ENCODE measurements at regions not wholly inside any gene's neighbourhood (a gene's known extent, or its start where the extent isn't known, plus 50 kb on each side); places are given as distances from the start of the nearest gene placed in this dataset.

GRCh38 chr13:83714236-83714635 lies 168.0 kb downstream of the SLITRK1 start:
- no peaks in the 10 kb centered on the region for H3K9me3 ChIP-seq (replicated peaks in 1 of 3)
- DNase-seq, result no peak
- H3K27ac ChIP-seq, result no peak overlapping the region
- intact Hi-C loops (cut with DNase I), result no loop called here
- no peaks in the 10 kb centered on the region for H3K36me3 ChIP-seq (replicated peaks in 1 of 2)
- H3K4me3 ChIP-seq, result no peak overlapping the region
- WGBS, 4 donors, result 84 to 89% (median 88%) methylated on average over 1 of the region's 1 CpG
- H3K4me1 ChIP-seq (replicated peaks in 1 of 2), result no peaks in the 10 kb centered on the region
- H3K27me3 ChIP-seq, result no peaks in the 10 kb centered on the region
- TF ChIP-seq, protein P1, sequence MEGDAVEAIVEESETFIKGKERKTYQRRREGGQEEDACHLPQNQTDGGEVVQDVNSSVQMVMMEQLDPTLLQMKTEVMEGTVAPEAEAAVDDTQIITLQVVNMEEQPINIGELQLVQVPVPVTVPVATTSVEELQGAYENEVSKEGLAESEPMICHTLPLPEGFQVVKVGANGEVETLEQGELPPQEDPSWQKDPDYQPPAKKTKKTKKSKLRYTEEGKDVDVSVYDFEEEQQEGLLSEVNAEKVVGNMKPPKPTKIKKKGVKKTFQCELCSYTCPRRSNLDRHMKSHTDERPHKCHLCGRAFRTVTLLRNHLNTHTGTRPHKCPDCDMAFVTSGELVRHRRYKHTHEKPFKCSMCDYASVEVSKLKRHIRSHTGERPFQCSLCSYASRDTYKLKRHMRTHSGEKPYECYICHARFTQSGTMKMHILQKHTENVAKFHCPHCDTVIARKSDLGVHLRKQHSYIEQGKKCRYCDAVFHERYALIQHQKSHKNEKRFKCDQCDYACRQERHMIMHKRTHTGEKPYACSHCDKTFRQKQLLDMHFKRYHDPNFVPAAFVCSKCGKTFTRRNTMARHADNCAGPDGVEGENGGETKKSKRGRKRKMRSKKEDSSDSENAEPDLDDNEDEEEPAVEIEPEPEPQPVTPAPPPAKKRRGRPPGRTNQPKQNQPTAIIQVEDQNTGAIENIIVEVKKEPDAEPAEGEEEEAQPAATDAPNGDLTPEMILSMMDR (IDR thresholded peaks at IDR 0.05), result no peak
- no peak for TF ChIP-seq POLR2A (IDR thresholded peaks at IDR 0.05)

DNA sequence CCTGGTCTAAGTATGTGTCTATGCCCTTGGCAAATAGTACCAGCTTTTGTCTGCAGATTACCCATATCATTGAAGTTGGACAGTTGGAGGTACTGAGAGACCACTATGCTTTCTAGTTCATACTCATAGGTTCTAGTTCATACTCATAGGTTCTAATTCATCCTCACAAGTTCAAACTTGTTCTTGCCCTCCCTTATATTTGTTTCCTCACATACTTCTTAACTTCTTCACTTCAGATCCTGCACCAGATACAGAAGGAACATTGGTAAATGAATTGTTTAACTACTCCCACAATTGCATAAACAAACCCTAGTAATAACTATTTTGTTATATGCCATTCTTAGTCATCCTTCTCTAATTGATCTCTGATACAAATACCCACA lies 172.2 kb downstream of the SLITRK1 start:
- Histone ChIP-seq H3K36me3 (replicated peaks in 1 of 2) (no peaks in the 10 kb centered on the region), H3K4me1 (replicated peaks in 1 of 2) (no peaks in the 10 kb centered on the region), H3K4me3 (no peak overlapping the region), H3K27me3 (no peaks in the 10 kb centered on the region), H3K27ac (no peak overlapping the region), H3K9me3 (replicated peaks in 1 of 3) (no peaks in the 10 kb centered on the region)
- no peak for DNase-seq
- TF ChIP-seq, protein P1 (IDR thresholded peaks at IDR 0.05), result no peak
- TF ChIP-seq POLR2A (IDR thresholded peaks at IDR 0.05), result no peak
- intact Hi-C loops (cut with DNase I), result no loop called here

- TF ChIP-seq POLR2A (IDR thresholded peaks at IDR 0.05), result no peak
- TF ChIP-seq, protein P1 (IDR thresholded peaks at IDR 0.05), result no peak
- 91 to 100% (median 97%) methylated on average over 1 of the region's 1 CpG for WGBS, 4 donors
- Histone ChIP-seq H3K27me3 (no peaks in the 10 kb centered on the region), H3K36me3 (replicated peaks in 1 of 2) (no peaks in the 10 kb centered on the region), H3K27ac (no peak overlapping the region), H3K4me1 (replicated peaks in 1 of 2) (no peaks in the 10 kb centered on the region), H3K4me3 (no peak overlapping the region), H3K9me3 (replicated peaks in 1 of 3) (no peaks in the 10 kb centered on the region)
- intact Hi-C loops (cut with DNase I), result no loop called here
- DNase-seq, result no peak
These were observed 172.7 kb downstream of the SLITRK1 start for GRCh38 chr13:83709426-83710132.

GRCh38 chr13:83702021-83702420 lies 180.3 kb downstream of the SLITRK1 start:
- DNase-seq, result no peak
- TF ChIP-seq, protein P1 (IDR thresholded peaks at IDR 0.05), result no peak
- TF ChIP-seq POLR2A (IDR thresholded peaks at IDR 0.05), result no peak
- Histone ChIP-seq H3K4me1 (replicated peaks in 1 of 2) (no peaks in the 10 kb centered on the region), H3K36me3 (replicated peaks in 1 of 2) (no peaks in the 10 kb centered on the region), H3K27me3 (no peaks in the 10 kb centered on the region), H3K4me3 (no peak overlapping the region), H3K27ac (no peak overlapping the region), H3K9me3 (replicated peaks in 1 of 3) (no peaks in the 10 kb centered on the region)
- intact Hi-C loops (cut with DNase I), result no loop called here
- WGBS, 4 donors, result 60 to 77% (median 68%) methylated on average over 1 of the region's 1 CpG
